IMR-90 (cell line): ENCODE measurements at regions not wholly inside any gene's neighbourhood (a gene's known extent, or its start where the extent isn't known, plus 50 kb on each side); places are given as distances from the start of the nearest gene placed in this dataset.
A peak's percentile ranks its signal among the peaks of the same experiment; 100 is the strongest.

ENCODE experiments used
- ATAC-seq: fragments of 200-7000 bp; cut with Tn5 transposase; 2 replicates; pipeline ENCODE4 v1.9.1; 2020; ENCODE audit warnings: low read depth, mild to moderate bottlenecking, moderate library complexity
- BruUV-seq: library from RNA; stranded (reverse); fragments of 400-500 nt; replicated peaks from 2 replicates; lab custom pipeline; 2021; lab: Mats Ljungman, UMichigan
- CTCF ChIA-PET: fragments of 300-600 bp; formaldehyde crosslinking; extraction: SDS; loops from one replicate; lab custom pipeline; 2021; ENCODE audit warnings: antibody characterized with exemption; lab: Yijun Ruan, JAX
- POLR2A ChIA-PET: fragments of 300-600 bp; sonication (Branson Sonifier 250); formaldehyde crosslinking; loops from one replicate; lab custom pipeline; 2022; ENCODE audit warnings: antibody characterized with exemption; ENCODE audit not compliant: unreplicated experiment; lab: Charles Lee
- DNase-seq: peaks from one replicate; pipeline ENCODE4 v3.0.0; 2013
- H2AFZ ChIP-seq: replicated peaks from 2 replicates; pipeline ENCODE3; 2013; ENCODE audit warnings: low read length, mild to moderate bottlenecking; ENCODE audit not compliant: poor library complexity
- H2AK5ac ChIP-seq: 2 replicates; pipeline ENCODE4 v1.6.1; 2013; ENCODE audit warnings: low read depth, low read length, inconsistent platforms
- H2AK9ac ChIP-seq: replicated peaks from 2 replicates; pipeline ENCODE3; 2013; ENCODE audit warnings: mild to moderate bottlenecking, low read depth, low read length, moderate library complexity; ENCODE audit not compliant: poor library complexity
- H2BK120ac ChIP-seq: 2 replicates; pipeline ENCODE4 v1.6.1; 2013; ENCODE audit warnings: low read depth, low read length, inconsistent platforms
- H2BK15ac ChIP-seq: 3 replicates; pipeline ENCODE4 v1.6.1; 2013; ENCODE audit warnings: low read depth, low read length, inconsistent platforms
- H2BK20ac ChIP-seq: 2 replicates; pipeline ENCODE4 v1.6.1; 2013; ENCODE audit warnings: low read depth, mild to moderate bottlenecking, inconsistent platforms, low read length, moderate library complexity
- H2BK5ac ChIP-seq: 2 replicates; pipeline ENCODE4 v1.6.1; 2013; ENCODE audit warnings: mild to moderate bottlenecking, low read depth, low read length, inconsistent platforms; ENCODE audit not compliant: poor library complexity, severe bottlenecking
- H3K14ac ChIP-seq: replicated peaks from 2 replicates; pipeline ENCODE4 v1.6.1; 2013; ENCODE audit warnings: low read depth, low read length, inconsistent platforms
- H3K18ac ChIP-seq: 2 replicates; pipeline ENCODE4 v1.6.1; 2013; ENCODE audit warnings: low read depth, low read length, control low read depth
- H3K23ac ChIP-seq: 2 replicates; pipeline ENCODE4 v1.6.1; 2013; ENCODE audit warnings: low read depth, low read length, inconsistent platforms
- H3K27ac ChIP-seq: 2 replicates; pipeline ENCODE4 v1.5.1; 2013; ENCODE audit warnings: mild to moderate bottlenecking, control low read depth, low read length; ENCODE audit not compliant: insufficient read depth
- H3K27me3 ChIP-seq: 2 replicates; pipeline ENCODE4 v1.6.1; 2013; ENCODE audit warnings: low read length; ENCODE audit not compliant: control insufficient read depth, insufficient read depth
- H3K36me3 ChIP-seq: 2 replicates; pipeline ENCODE4 v1.6.1; 2013; ENCODE audit warnings: low read length, mixed read lengths; ENCODE audit not compliant: control insufficient read depth, insufficient read depth
- H3K4ac ChIP-seq: 2 replicates; pipeline ENCODE4 v1.6.1; 2013; ENCODE audit warnings: low read depth, low read length, inconsistent platforms
- H3K4me1 ChIP-seq: 2 replicates; pipeline ENCODE4 v1.6.1; 2013; ENCODE audit warnings: low read length, mixed read lengths; ENCODE audit not compliant: control insufficient read depth, insufficient read depth
- H3K4me2 ChIP-seq: 2 replicates; pipeline ENCODE4 v1.6.1; 2013; ENCODE audit warnings: low read depth, mild to moderate bottlenecking, control low read depth, low read length, moderate library complexity
- H3K4me3 ChIP-seq: 2 replicates; pipeline ENCODE4 v1.5.1; 2013; ENCODE audit warnings: low read depth, mild to moderate bottlenecking, control low read depth, low read length, moderate library complexity; ENCODE audit not compliant: insufficient read depth
- H3K56ac ChIP-seq: 2 replicates; pipeline ENCODE4 v1.6.1; 2013; ENCODE audit warnings: low read length, inconsistent platforms; ENCODE audit not compliant: insufficient read depth; ENCODE audit errors: extremely low read depth
- H3K79me1 ChIP-seq, 2 experiments: 2 replicates each; pipeline ENCODE4 v1.6.1; 2013; ENCODE audit warnings: low read length in 2 of 2, inconsistent platforms in 1 of 2, low read depth in 1 of 2
- H3K9ac ChIP-seq: 2 replicates; pipeline ENCODE4 v1.6.1; 2013; ENCODE audit warnings: low read depth, low read length, control low read depth
- H3K9me1 ChIP-seq: 2 replicates; pipeline ENCODE4 v1.6.1; 2013; ENCODE audit warnings: low read length, inconsistent platforms; ENCODE audit not compliant: insufficient read depth
- H3K9me3 ChIP-seq: 2 replicates; pipeline ENCODE4 v1.6.1; 2013; ENCODE audit warnings: low read length; ENCODE audit not compliant: control insufficient read depth, insufficient read depth
- H4K20me1 ChIP-seq: 2 replicates; pipeline ENCODE4 v1.6.1; 2013; ENCODE audit warnings: low read length, inconsistent platforms; ENCODE audit not compliant: insufficient read depth
- H4K5ac ChIP-seq: 2 replicates; pipeline ENCODE4 v1.6.1; 2013; ENCODE audit warnings: mild to moderate bottlenecking, low read depth, low read length, control low read depth
- H4K8ac ChIP-seq, 2 experiments: 2 replicates each; pipeline ENCODE4 v1.6.1; 2013; ENCODE audit warnings: low read depth in 2 of 2, low read length in 2 of 2, control low read depth in 1 of 2, inconsistent platforms in 1 of 2
- H4K91ac ChIP-seq: 2 replicates; pipeline ENCODE4 v1.6.1; 2013; ENCODE audit warnings: low read depth, low read length, inconsistent platforms; ENCODE audit not compliant: insufficient read depth
- BHLHE40 ChIP-seq: fragments of 150-350 bp; IDR thresholded peaks from 2 replicates; pipeline ENCODE4 v1.6.1; 2016; ENCODE audit warnings: mild to moderate bottlenecking, low read depth, low read length
- CEBPB ChIP-seq: IDR thresholded peaks from 2 replicates; pipeline ENCODE4 v1.6.1; 2012; ENCODE audit warnings: low read depth, low read length, improper control_type of control experiment
- FOS ChIP-seq: fragments of 150-350 bp; IDR thresholded peaks from 2 replicates; pipeline ENCODE4 v1.6.1; 2016; ENCODE audit warnings: low read depth, low read length
- MXI1 ChIP-seq: IDR thresholded peaks from 2 replicates; pipeline ENCODE4 v1.6.1; 2012; ENCODE audit warnings: low read depth, mild to moderate bottlenecking, low read length, moderate library complexity, borderline replicate concordance
- NFE2L2 ChIP-seq: fragments of 150-350 bp; IDR thresholded peaks from 2 replicates; pipeline ENCODE4 v1.6.1; 2016; ENCODE audit warnings: low read depth, mild to moderate bottlenecking, low read length
- POLR2A ChIP-seq: IDR thresholded peaks from 2 replicates; pipeline ENCODE4 v1.6.1; 2012; ENCODE audit warnings: mild to moderate bottlenecking, low read depth, low read length
- RAD21 ChIP-seq: IDR thresholded peaks from 2 replicates; pipeline ENCODE4 v1.6.1; 2012; ENCODE audit warnings: low read length, improper control_type of control experiment
- RFX5 ChIP-seq: IDR thresholded peaks from 2 replicates; pipeline ENCODE4 v1.8.0; 2012; ENCODE audit warnings: low read depth, mild to moderate bottlenecking, low read length, moderate library complexity
- SMC3 ChIP-seq: fragments of 150-350 bp; IDR thresholded peaks from 2 replicates; pipeline ENCODE4 v1.6.1; 2016; ENCODE audit warnings: low read depth, mild to moderate bottlenecking, antibody characterized with exemption, low read length, moderate library complexity
- WGBS, 2 experiments: methylation state at CpG; one replicate each; pipeline versions ENCODE4 v1.1.5 to v1.1.7; 2013; ENCODE audit warnings: missing lambda C conversion rate in 2 of 2; ENCODE audit not compliant: insufficient read length in 1 of 2; ENCODE audit errors: extremely low coverage in 2 of 2; 5-methylcytosine and 5-hydroxymethylcytosine counted together
- dilution Hi-C: fragments of 300-500 bp; cut with HindIII; formaldehyde crosslinking; loops from one replicate; pipeline ENCODE4 v1.14.3; 2018; ENCODE audit warnings: low sequenced_read_pairs; ENCODE audit not compliant: unreplicated experiment
- in situ Hi-C: fragments of 300-500 bp; cut with MboI; formaldehyde crosslinking; loops from 3 replicates; pipeline ENCODE4 v1.14.3; 2019; ENCODE audit warnings: low sequenced_read_pairs, inconsistent platforms, mixed read lengths
- intact Hi-C: fragments of 100-400 bp; cut with micrococcal nuclease; formaldehyde crosslinking; loops from 2 replicates; pipeline ENCODE4 v1.10.0; 2022
- TF ChIP-seq, protein P1 (sequence below): fragments of 150-350 bp; IDR thresholded peaks from 2 replicates; pipeline ENCODE4 v1.6.1; 2017; ENCODE audit warnings: mild to moderate bottlenecking, antibody characterized with exemption, low read length, low read depth
- TF ChIP-seq, protein P2 (sequence below): fragments of 150-350 bp; IDR thresholded peaks from 2 replicates; pipeline ENCODE4 v1.6.1; 2016; ENCODE audit warnings: low read depth, mild to moderate bottlenecking, low read length, moderate library complexity, borderline replicate concordance

GRCh38 chr21:35633501-35633900 is 426.8 kb downstream of the SETD4 start:
- Histone ChIP-seq H2BK5ac (no peak overlapping the region), H2BK120ac (no peak overlapping the region), H3K36me3 (no peaks in the 10 kb centered on the region), H2AK9ac (no peak overlapping the region), H3K4me1 (peaks cover 2% of the 10 kb centered on the region; the same call in 1 of the 2 replicates), H3K27me3 (no peaks in the 10 kb centered on the region), H3K4ac (no peak overlapping the region), H3K4me2 (no peak overlapping the region), H3K18ac (no peak overlapping the region), H3K9ac (no peak overlapping the region), H3K56ac (no peak overlapping the region), H3K9me3 (no peaks in the 10 kb centered on the region), H2BK20ac (no peak overlapping the region), H3K9me1 (peaks cover 9% of the 10 kb centered on the region; the same call in 1 of the 2 replicates), H2AFZ (no peak overlapping the region), H4K91ac (no peak overlapping the region), H4K5ac (no peak overlapping the region), H3K14ac (no peak overlapping the region), H3K27ac (no peak overlapping the region), H3K23ac (no peak overlapping the region), H4K20me1 (no peaks in the 10 kb centered on the region), H2AK5ac (peak overlapping the region; percentile 31; the same call in 1 of the 2 replicates), H4K8ac (no peak overlapping the region), H2BK15ac (no peak overlapping the region), H3K4me3 (no peak overlapping the region), H3K79me1 (no peaks in the 10 kb centered on the region)
- CTCF ChIA-PET, result no interaction called here
- POLR2A ChIA-PET, result no interaction called here
- dilution Hi-C loops (no loop called here), in situ Hi-C loops (no loop called here), intact Hi-C loops (no loop called here)
- no peak for ATAC-seq
- no TSS peak for BruUV-seq
- no peak for DNase-seq
- no peak for TF ChIP-seq MXI1
- no peak for TF ChIP-seq CEBPB
- TF ChIP-seq NFE2L2, result no peak
- TF ChIP-seq BHLHE40, result no peak
- no peak for TF ChIP-seq SMC3
- TF ChIP-seq, protein P1, sequence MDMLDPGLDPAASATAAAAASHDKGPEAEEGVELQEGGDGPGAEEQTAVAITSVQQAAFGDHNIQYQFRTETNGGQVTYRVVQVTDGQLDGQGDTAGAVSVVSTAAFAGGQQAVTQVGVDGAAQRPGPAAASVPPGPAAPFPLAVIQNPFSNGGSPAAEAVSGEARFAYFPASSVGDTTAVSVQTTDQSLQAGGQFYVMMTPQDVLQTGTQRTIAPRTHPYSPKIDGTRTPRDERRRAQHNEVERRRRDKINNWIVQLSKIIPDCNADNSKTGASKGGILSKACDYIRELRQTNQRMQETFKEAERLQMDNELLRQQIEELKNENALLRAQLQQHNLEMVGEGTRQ, result no peak
- TF ChIP-seq, protein P2, sequence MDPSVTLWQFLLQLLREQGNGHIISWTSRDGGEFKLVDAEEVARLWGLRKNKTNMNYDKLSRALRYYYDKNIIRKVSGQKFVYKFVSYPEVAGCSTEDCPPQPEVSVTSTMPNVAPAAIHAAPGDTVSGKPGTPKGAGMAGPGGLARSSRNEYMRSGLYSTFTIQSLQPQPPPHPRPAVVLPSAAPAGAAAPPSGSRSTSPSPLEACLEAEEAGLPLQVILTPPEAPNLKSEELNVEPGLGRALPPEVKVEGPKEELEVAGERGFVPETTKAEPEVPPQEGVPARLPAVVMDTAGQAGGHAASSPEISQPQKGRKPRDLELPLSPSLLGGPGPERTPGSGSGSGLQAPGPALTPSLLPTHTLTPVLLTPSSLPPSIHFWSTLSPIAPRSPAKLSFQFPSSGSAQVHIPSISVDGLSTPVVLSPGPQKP, result no peak
- TF ChIP-seq RAD21, result no peak
- TF ChIP-seq FOS, result no peak
- no peak for TF ChIP-seq RFX5
- TF ChIP-seq POLR2A, result no peak
- WGBS, 2 experiments, result no CpG with 5 or more reads among the region's 9 CpGs
